Fibroblast of villous mesenchyme (primary cell): ENCODE measurements at regions not wholly inside any gene's neighbourhood (a gene's known extent, or its start where the extent isn't known, plus 50 kb on each side); places are given as distances from the start of the nearest gene placed in this dataset.

ENCODE experiments used
- DNase-seq: peaks from one replicate; pipeline ENCODE4 v3.0.0-alpha.2; 2010; ENCODE audit warnings: low read depth
- H3K4me3 ChIP-seq: 2 replicates; pipeline ENCODE4 v1.5.1; 2011; ENCODE audit warnings: low read depth, mild to moderate bottlenecking, low read length
- CTCF ChIP-seq: IDR thresholded peaks from 2 replicates; pipeline ENCODE4 v1.5.1; 2012; ENCODE audit warnings: low read depth, mild to moderate bottlenecking, low read length; ENCODE audit not compliant: insufficient read depth

- H3K4me3 ChIP-seq = no peak overlapping the region
- DNase-seq = no peak
- no peak for TF ChIP-seq CTCF
Measured at GRCh38 chr13:84025824-84026223, 143.6 kb upstream of the SLITRK1 start.

GRCh38 chr13:83996415-83996814 is 114.1 kb upstream of the SLITRK1 start:
- no peak for TF ChIP-seq CTCF
- H3K4me3 ChIP-seq = no peak overlapping the region
- no peak for DNase-seq

- no peak for DNase-seq
- no peak for TF ChIP-seq CTCF
Measured at GRCh38 chr13:83995930-83996329, 113.7 kb upstream of the SLITRK1 start.

GRCh38 chr13:83992566-83993358 is 110.5 kb upstream of the SLITRK1 start:
- TF ChIP-seq CTCF = no peak
- no peak for DNase-seq
- no peak overlapping the region for H3K4me3 ChIP-seq

More at GRCh38 chr13:83995930-83996329, 113.7 kb upstream of the SLITRK1 start:
- no peak overlapping the region for H3K4me3 ChIP-seq

GRCh38 chr13:83987394-83987793 is 105.1 kb upstream of the SLITRK1 start:
- no peak overlapping the region for H3K4me3 ChIP-seq
- DNase-seq = no peak
- no peak for TF ChIP-seq CTCF

- no peak for DNase-seq
- TF ChIP-seq CTCF = no peak
- no peak overlapping the region for H3K4me3 ChIP-seq
Measured at GRCh38 chr13:83984793-83985192, 102.5 kb upstream of the SLITRK1 start.

- TF ChIP-seq CTCF = no peak
- H3K4me3 ChIP-seq = no peak overlapping the region
- DNase-seq = no peak
Measured at GRCh38 chr13:83980331-83980730, 98.1 kb upstream of the SLITRK1 start.
